ENCODE measurements at regions not wholly inside any gene's neighbourhood (a gene's known extent, or its start where the extent isn't known, plus 50 kb on each side); places are given as distances from the start of the nearest gene placed in this dataset.

- DNase-seq = no peak
Observed at GRCh38 chr1:207971331-207972219, 60.6 kb upstream of the CD34 start.

- DNase-seq = no peak
Observed at GRCh38 chr1:207970329-207971233, 59.7 kb upstream of the CD34 start.

GRCh38 chr1:207969528-207969927 is 58.6 kb upstream of the CD34 start:
- DNase-seq = no peak

GRCh38 chr1:207968521-207969009 is 57.6 kb upstream of the CD34 start:
- no peak for DNase-seq

GRCh38 chr1:207967703-207968102 is 56.8 kb upstream of the CD34 start:
- DNase-seq = no peak

GRCh38 chr1:207966521-207966920 is 55.6 kb upstream of the CD34 start:
- no peak for DNase-seq

- no peak for DNase-seq
Observed at GRCh38 chr1:207965392-207966387, 54.8 kb upstream of the CD34 start.

GRCh38 chr1:207964195-207964966 is 53.5 kb upstream of the CD34 start:
- no peak for DNase-seq

GRCh38 chr1:207963427-207964194 is 52.7 kb upstream of the CD34 start:
- peak; percentile 37 for DNase-seq

GRCh38 chr1:207962716-207963426 is 51.9 kb upstream of the CD34 start:
- DNase-seq = no peak

Measured in GF-D8 (cell line).